ENCODE measurements at regions not wholly inside any gene's neighbourhood (a gene's known extent, or its start where the extent isn't known, plus 50 kb on each side); places are given as distances from the start of the nearest gene placed in this dataset.
"Not testable (repeated sequence)": the region's sequence is repeated elsewhere in the genome, so short reads cannot be mapped to it uniquely, and the experiment has no call there.

GRCh38 chr13:60214213-60215055 is 50.7 kb upstream of the DIAPH3 start:
- no peak for DNase-seq

DNA sequence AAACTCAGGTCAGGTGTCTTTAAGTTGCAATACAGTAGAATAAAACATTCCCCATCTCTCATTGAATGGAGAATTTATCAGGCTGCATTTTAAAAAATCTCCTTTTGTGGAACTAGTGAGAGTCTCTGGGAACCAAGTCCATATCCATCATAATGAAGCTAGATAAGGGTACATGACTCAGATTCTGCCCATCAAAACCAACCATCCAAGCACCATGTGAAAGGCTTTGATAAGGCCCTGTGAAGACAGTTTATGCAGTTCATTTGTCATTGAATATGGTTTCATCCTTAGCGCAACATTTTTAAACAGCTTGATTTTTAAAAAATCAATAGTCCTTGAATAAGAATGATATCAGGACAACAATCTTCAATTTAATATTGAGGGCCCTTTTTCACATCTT is 56.3 kb upstream of the DIAPH3 start:
- no peak for DNase-seq

DNA sequence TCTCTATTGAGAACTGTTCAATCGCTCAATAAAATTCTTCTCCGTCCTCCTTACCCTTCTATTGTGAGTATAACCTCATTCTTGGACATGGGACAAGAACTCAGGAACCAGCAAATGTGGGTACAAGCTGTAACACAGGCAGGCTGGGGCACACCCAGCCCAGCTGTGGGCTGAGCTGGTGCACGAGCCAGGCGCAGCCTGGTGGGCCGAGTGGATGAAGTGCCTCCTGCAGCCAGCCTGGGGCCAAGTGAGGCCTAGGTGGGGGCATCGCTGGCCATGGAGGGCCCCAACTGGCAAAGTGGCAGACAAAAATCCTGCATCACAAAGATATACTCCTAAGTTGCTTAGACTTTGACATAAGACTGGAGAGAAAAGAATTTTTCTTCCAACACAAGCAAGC is 57.9 kb upstream of the DIAPH3 start:
- no peak for DNase-seq

DNA sequence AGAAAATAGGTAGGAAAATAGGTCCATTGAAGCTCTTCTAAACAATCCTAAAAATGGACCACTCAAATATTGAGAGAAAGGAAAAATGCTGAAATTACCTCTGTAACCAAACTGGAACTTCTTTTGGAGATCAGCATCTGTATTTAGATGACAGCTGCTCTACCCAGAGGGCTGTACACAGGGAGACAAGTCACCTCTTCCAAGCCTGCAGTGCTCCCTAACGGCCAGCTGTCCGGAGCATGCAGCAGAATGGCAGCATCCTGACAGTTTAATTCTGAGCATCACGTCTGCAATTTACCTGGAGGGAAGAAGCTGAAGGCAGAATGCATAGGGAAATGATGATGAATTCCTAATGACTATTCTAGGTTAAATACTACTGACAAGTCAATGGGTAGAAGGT is 62.8 kb upstream of the DIAPH3 start:
- peak; percentile 96 for DNase-seq

GRCh38 chr13:60227158-60227557 is 63.4 kb upstream of the DIAPH3 start:
- DNase-seq: no peak

GRCh38 chr13:60229708-60230272 is 66.1 kb upstream of the DIAPH3 start:
- no peak for DNase-seq

GRCh38 chr13:60230593-60230992 is 66.9 kb upstream of the DIAPH3 start:
- no peak for DNase-seq

DNA sequence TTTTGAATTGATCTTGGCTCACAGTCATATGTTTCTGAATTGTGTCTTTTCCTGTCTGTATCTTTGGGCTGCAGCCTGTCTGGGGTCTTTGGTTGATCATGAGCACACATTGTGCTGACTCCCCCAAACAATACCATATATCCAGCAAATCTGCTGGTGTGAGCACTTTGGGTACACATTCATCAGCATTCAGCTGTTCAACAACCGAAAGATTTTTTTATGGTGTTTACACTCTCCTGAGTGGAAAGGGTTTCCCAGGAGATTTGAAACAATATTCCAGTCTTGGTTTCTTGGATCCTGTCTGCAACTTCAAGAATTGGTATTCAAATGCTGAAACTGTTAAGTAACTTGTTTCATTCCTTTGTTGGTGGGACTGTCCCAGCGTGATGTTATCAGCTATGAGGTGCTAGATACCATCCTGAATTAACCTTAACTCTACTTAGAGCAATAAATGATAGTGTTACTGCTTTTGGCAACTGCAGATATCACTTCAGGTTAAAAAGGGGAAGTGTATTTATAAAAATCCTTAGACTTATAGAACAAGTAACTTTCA is 78.4 kb upstream of the DIAPH3 start:
- DNase-seq: no peak

DNA sequence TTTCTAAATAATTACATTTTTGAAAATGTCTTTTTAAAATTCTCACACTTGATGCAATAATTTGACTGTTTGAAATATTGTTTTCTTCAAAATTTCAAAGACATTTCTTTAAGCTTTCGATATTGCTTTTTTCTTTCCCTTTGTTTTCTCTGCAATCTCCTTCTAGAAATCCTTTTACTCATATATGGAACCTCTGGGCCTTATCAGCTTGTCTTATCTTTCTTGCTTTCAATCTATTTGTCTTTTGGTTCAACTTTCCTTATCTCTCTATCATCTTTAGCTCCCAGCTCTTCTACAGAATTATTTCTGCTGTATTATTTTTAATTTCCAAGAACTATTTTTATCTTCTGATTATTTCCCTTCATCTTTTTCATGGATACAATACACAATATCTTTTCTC is 80.7 kb upstream of the DIAPH3 start:
- no peak for DNase-seq

- not testable (repeated sequence) for DNase-seq
These were observed 87.7 kb upstream of the DIAPH3 start for GRCh38 chr13:60251419-60251818.

DNA sequence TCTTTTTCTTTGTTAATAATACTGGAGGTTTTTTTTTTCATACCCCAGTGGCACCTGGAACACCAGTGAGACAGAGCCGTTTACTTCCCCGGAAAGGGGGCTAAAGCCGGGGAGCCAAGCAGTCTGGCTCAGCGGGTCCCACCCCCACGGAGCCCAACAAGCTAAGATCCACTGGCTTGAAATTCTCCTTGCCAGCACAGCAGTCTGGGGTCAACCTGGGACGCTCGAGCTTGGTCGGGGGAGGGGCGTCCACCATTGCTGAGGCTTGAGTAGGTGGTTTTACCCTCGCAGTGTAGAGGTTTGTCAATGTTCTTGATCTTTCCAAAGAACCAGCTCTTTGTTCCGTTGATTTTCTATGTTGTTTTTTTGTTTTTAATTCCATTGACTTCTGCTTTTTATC is 94.6 kb upstream of the DIAPH3 start:
- peak; percentile 73 for DNase-seq

- DNase-seq: peak; percentile 51
These were observed 96.7 kb upstream of the DIAPH3 start for GRCh38 chr13:60260440-60260839.

- DNase-seq: peak; percentile 3
These were observed 98.0 kb upstream of the DIAPH3 start for GRCh38 chr13:60261432-60262351.

GRCh38 chr13:60265566-60265965 is 101.8 kb upstream of the DIAPH3 start:
- DNase-seq: no peak

DNA sequence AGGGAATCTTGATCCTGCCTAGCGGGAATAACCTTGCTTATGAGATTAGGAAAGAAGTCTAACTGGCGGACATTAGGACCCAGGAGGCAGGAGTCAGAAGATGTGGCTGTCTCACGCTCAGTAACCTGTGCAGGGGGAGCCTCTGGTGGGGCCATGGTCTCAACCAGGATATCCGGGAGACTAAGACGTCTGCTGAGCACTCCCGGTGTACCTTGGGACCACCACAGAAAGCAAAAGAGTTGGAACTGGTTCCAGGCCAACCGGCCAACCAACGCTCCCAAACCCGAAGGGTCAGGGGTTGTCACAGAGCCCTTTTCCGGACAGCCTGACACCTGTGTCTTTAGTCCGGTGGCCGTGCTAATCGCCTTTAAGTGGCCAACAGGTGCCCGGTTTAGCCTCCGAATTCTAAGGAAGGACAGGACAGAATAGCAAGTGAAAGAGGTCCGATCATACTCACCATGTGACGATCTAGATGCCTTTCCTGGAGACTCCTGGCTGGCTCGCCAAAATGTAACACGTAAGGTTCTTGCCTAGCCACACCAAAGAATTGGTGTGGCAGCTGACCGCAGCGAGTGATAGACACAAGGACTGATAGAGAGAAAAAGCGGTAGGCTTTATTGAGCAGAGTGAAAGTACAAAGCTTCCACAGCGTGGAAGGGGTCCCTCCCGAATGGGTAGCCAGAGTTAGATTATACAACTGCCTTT is 103.9 kb upstream of the DIAPH3 start:
- peak; percentile 58 for DNase-seq

DNA sequence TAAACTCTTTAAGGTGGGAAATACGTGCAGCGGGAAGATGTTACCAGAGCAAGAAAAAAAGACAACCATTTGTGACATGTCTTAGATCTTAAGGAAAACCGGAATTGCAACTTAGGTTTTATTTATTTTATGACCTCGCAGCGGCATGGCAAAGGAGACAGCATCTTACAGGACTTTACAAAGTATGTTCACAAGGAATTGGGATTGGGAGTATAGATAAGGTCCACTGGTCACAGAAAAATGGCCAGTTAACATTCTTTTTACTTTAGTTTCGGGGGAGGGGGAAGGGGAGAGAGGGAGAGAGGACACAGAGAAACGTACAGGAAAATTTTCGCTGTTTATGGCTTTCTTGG is 104.5 kb upstream of the DIAPH3 start:
- DNase-seq: no peak

DNA sequence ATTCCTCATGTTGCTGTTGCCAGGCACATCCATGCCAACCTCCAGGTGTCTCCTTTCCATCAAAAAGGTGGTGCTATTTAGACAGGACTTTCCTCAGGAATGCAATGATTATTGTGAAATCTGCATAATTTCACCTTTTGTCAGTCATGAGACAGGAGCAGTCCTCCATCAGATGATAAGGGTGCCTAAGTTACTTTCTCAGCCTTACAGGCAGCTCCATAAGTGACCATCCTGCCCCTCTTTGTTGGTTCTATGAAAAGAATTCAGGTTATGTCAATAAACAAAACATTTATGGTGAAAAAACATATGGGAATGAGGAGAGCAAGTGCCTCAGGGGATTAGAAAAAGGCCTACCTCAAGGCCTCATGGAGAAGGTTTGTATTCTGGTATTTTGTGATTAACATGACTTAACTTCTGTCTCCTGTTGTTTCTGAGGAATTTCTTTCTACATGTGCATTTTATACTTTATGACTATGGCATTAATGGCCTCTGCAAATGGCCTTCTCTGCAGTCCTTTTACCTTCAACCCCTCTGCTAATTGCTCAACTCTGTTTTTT is 110.3 kb upstream of the DIAPH3 start:
- no peak for DNase-seq

DNA sequence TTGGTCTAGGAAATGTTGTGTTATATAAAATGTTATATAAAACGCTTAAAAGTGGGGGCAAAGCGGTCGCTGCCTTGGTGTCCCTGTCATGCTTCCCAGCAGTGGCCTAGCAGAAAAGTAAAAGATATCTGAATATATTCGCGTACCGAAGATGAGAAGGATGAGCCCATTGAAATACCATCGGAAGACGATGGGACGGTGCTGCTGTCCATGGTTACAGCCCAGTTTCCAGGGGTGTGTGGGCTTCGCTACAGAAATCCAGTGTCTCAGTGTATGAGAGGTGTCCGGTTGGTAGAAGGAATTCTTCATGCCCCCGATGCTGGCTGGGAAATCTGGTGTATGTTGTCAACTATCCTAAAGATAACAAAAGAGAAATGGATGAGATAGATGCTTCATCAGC is 110.9 kb upstream of the DIAPH3 start:
- DNase-seq: no peak

DNA sequence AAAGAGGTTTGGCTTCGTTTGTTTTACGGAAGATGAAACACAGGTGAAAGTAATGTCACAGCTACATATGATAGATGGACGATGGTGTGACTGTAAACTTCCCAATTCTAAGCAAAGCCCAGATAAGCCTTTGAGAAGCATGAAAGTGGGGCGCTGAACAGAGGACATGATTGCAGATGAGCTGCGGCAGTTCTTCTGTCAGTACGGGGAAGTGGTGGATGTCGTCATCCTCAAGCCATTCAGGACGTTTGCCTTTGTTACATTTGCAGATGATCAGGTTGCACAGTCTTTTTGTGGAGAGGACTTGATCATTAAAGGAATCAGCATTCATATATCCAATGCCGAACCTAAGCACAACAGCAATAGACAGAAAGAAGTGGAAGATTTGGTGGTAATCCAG is 111.5 kb upstream of the DIAPH3 start:
- no peak for DNase-seq

GRCh38 chr13:60280524-60280923 is 116.5 kb upstream of the TDRD3 start:
- DNase-seq: not testable (repeated sequence)

- no peak for DNase-seq
These were observed 114.8 kb upstream of the TDRD3 start for GRCh38 chr13:60282186-60282585.

DNA sequence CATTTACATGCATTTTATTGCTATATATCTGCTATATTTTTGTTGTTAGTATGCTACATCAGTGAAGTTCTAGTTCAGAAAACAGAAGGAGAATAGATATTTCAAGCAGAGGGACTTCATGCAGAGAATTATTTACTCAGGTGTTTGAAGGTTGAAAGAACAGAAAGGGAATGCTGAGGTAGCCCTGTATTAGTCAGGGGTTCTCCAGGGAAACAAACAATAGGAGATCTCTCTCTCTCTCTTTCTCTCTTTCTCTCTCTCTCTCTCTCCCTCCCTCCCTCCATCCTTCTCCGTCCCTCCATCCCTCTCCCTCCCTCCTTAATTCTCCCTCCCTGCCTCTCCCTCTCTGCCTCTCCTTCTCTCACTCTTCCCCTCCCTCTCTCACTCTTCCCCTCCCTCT is 114.3 kb upstream of the TDRD3 start:
- no peak for DNase-seq

Data from NCI-H82 (cell line).